Common myeloid progenitor, CD34-positive (primary cell): ENCODE measurements at regions not wholly inside any gene's neighbourhood (a gene's known extent, or its start where the extent isn't known, plus 50 kb on each side); places are given as distances from the start of the nearest gene placed in this dataset.

Experiments
- CTCF ChIA-PET: fragments of 350-600 bp; sonication (Branson Sonifier 250); formaldehyde crosslinking; loops from one replicate; lab custom pipeline; 2021; ENCODE audit warnings: antibody characterized with exemption; lab: Charles Lee
- POLR2A ChIA-PET: fragments of 350-600 bp; sonication (Branson Sonifier 250); formaldehyde crosslinking; loops from one replicate; lab custom pipeline; 2021; ENCODE audit warnings: antibody characterized with exemption; lab: Charles Lee
- DNase-seq, 3 donors: peaks; one replicate each; pipeline versions ENCODE4 v3.0.0 to v3.0.0-alpha.2; 2013
- H3K27ac ChIP-seq, 2 experiments: 1 replicate in 1 of 2; 2 replicates in 1 of 2; pipeline ENCODE4 v1.7.0; 2013; ENCODE audit warnings: inconsistent platforms in 2 of 2, low read length in 2 of 2, mild to moderate bottlenecking in 2 of 2, low read depth in 1 of 2, moderate library complexity in 1 of 2; ENCODE audit not compliant: severe bottlenecking in 2 of 2, insufficient read depth in 1 of 2, poor library complexity in 1 of 2
- H3K27me3 ChIP-seq, 5 experiments: replicated peaks in 2 of 5; 1 replicate in 3 of 5; 2 replicates in 2 of 5; pipeline versions ENCODE4 v1.6.1 to v1.7.0; 2013; ENCODE audit warnings: low read length in 4 of 5, mild to moderate bottlenecking in 2 of 5, moderate library complexity in 2 of 5, inconsistent platforms in 1 of 5; ENCODE audit not compliant: insufficient read depth in 5 of 5, control insufficient read depth in 4 of 5
- H3K36me3 ChIP-seq, 4 experiments: 1 replicate in 2 of 4; 2 replicates in 2 of 4; pipeline versions ENCODE4 v1.6.1 to v1.7.0; 2013; ENCODE audit warnings: low read length in 3 of 4, control low read depth in 1 of 4, mild to moderate bottlenecking in 1 of 4; ENCODE audit not compliant: control insufficient read depth in 4 of 4, insufficient read depth in 4 of 4
- H3K4me1 ChIP-seq, 4 experiments: 1 replicate in 3 of 4; 2 replicates in 1 of 4; pipeline versions ENCODE4 v1.6.1 to v1.7.1; 2013; ENCODE audit warnings: low read length in 3 of 4, mild to moderate bottlenecking in 3 of 4, control low read depth in 1 of 4, inconsistent platforms in 1 of 4, moderate library complexity in 1 of 4; ENCODE audit not compliant: control insufficient read depth in 4 of 4, insufficient read depth in 4 of 4; ENCODE audit errors: control extremely low read depth in 1 of 4
- H3K4me3 ChIP-seq, 7 experiments: 1 replicate in 4 of 7; 2 replicates in 3 of 7; pipeline versions ENCODE4 v1.5.1 to v1.7.0; 2013; ENCODE audit warnings: mild to moderate bottlenecking in 7 of 7, low read length in 6 of 7, moderate library complexity in 6 of 7, inconsistent platforms in 2 of 7, low read depth in 2 of 7, control low read depth in 1 of 7; ENCODE audit not compliant: insufficient read depth in 4 of 7, control insufficient read depth in 1 of 7; ENCODE audit errors: extremely low read depth in 1 of 7
- H3K9me3 ChIP-seq, 5 experiments: 1 replicate in 4 of 5; 2 replicates in 1 of 5; pipeline versions ENCODE4 v1.6.1 to v1.7.1; 2013; ENCODE audit warnings: low read length in 4 of 5, mild to moderate bottlenecking in 2 of 5, inconsistent platforms in 1 of 5, low read depth in 1 of 5, moderate library complexity in 1 of 5; ENCODE audit not compliant: control insufficient read depth in 4 of 5, insufficient read depth in 2 of 5; ENCODE audit errors: control extremely low read depth in 1 of 5
- WGBS: methylation state at CpG from one replicate; pipeline ENCODE4 v1.1.5; 2013; ENCODE audit not compliant: insufficient coverage; 5-methylcytosine and 5-hydroxymethylcytosine counted together

DNA sequence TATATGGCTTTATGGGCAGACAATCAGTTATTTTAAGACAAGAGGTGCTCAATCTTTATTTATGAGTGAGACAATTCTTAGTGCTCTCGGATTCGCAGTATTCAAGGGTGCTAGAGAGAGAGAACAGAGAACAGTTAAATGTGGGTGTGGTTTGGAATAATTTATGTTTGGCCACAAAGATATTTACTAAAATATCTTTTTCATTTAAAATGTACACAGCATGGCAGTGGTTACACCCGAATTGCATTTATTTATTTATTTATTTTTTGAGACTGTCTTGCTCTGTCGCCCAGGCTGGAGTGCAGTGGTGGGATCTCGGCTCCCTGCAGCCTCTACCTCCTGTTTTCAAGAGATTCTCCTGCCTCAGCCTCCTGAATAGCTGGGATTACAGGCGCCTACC lies 109.2 kb downstream of the CDCA7 start:
- Histone ChIP-seq H3K36me3 (no peaks in the 10 kb centered on the region), H3K4me3 (no peak overlapping the region), H3K27me3 (peaks cover 0 to 3% (median 0%) of the 10 kb centered on the region in 5 experiments), H3K9me3 (no peaks in the 10 kb centered on the region), H3K4me1 (peaks cover 0 to 8% (median 5%) of the 10 kb centered on the region in 4 experiments), H3K27ac (no peak overlapping the region)
- ChIA-PET POLR2A (no interaction called here), CTCF (no interaction called here)
- no peak for DNase-seq
- WGBS: 97% methylated on average over 3 of the region's 6 CpGs

DNA sequence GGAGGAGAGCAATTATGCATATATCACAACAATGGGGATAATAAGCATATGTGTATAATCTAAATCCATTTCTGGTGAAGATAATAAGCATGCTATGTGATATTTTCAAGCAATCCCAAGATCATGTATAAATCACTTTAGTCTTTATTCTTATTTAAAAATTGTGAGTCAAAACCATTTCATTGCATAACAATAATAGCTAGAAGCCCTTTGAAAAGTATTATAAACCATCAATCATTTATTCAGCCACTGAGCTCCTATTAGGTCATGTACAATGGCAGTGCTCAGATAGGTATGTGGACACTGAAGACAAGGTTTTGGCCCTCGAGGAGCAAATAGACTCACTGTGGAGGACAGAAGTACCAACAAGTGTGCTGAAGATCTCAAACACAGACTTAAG lies 113.1 kb downstream of the CDCA7 start:
- Histone ChIP-seq H3K4me1 (peaks cover 0 to 6% (median 5%) of the 10 kb centered on the region in 4 experiments), H3K27me3 (no peaks in the 10 kb centered on the region), H3K27ac (no peak overlapping the region), H3K9me3 (peaks cover 0 to 5% (median 0%) of the 10 kb centered on the region in 5 experiments), H3K36me3 (no peaks in the 10 kb centered on the region), H3K4me3 (no peak overlapping the region)
- ChIA-PET CTCF (no interaction called here), POLR2A (no interaction called here)
- no peak for DNase-seq
- 100% methylated on average over 1 of the region's 1 CpG for WGBS

DNA sequence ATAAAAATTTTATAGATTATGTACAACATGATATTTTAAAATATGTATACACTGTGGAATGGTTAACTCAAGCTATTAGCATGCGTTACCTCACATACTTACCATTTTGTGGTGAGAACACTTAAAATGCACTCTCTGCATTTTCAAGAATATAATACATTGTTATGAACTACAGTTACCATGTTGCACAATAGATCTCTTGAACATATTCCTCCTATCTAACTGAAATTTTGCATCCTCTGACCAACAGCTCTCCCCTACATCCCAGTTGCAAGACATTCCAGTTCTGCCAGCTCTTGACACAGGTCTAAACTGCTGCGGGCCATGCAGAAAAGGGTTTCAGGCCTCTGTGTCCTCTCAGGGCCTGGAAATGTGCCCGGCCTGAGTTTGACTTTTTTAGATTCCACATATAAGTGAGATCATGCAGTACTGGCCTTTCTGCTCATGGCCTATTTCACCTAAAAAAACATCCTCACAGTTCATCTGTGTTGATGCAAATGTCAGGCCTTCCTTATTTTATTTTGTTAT lies 113.7 kb downstream of the CDCA7 start:
- Histone ChIP-seq H3K27ac (no peak overlapping the region), H3K27me3 (peaks cover 0 to 2% (median 0%) of the 10 kb centered on the region in 5 experiments), H3K36me3 (no peaks in the 10 kb centered on the region), H3K4me1 (peaks cover 0 to under 1% (median 0%) of the 10 kb centered on the region in 4 experiments), H3K9me3 (peaks cover 0 to 5% (median 0%) of the 10 kb centered on the region in 5 experiments), H3K4me3 (no peak overlapping the region)
- WGBS: 100% methylated on average over 2 of the region's 3 CpGs
- ChIA-PET POLR2A (no interaction called here), CTCF (no interaction called here)
- DNase-seq: no peak

DNA sequence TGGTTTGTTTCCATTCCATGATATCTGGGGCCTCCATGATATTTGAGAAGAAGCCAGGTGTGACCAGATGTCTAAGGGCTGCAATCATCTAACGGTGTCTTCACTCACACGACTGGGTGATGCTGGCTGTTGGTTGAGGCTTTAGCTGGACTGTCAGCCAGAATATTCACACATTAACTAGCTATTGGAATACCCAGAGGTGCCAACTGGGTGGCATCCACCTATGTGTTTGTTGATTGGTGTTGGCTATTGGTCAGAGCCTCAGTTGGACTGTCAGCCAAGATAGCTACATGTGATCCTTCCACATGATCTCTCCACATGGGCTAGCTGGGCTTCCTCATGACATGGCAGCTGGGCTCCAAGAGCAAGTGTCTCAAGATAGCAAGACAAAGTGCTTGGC lies 117.4 kb downstream of the CDCA7 start:
- H3K4me1 ChIP-seq: no peaks in the 10 kb centered on the region
- H3K27ac ChIP-seq: no peak overlapping the region
- ChIA-PET CTCF (no interaction called here), POLR2A (no interaction called here)
- 0% methylated on average over 1 of the region's 2 CpGs for WGBS
- no peaks in the 10 kb centered on the region for H3K36me3 ChIP-seq
- H3K4me3 ChIP-seq: no peak overlapping the region
- H3K27me3 ChIP-seq: peaks cover 0 to 2% (median 0%) of the 10 kb centered on the region in 5 experiments
- DNase-seq: no peak
- peaks cover 0 to 5% (median 0%) of the 10 kb centered on the region in 5 experiments for H3K9me3 ChIP-seq

DNA sequence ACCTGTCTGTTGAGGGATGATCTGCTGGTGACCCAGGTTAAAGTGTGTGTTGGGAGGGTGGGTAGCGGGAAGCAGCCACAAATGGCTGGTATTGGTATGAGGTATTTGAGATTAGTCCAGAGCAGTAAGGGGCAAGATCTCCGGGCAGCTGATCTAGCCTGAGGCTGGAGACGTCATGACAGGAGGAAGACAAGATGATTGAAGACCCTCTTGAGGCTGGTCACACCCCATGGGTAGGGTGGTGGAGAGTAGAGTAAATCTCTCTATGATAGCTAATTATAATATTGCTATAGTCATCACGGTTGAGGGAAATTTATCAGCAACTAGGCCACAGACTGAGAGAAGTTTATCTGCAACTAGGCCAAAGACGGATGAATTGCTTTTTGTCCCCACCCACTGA lies 128.5 kb downstream of the CDCA7 start:
- no peaks in the 10 kb centered on the region for H3K4me1 ChIP-seq
- CTCF ChIA-PET: no interaction called here
- DNase-seq: no peak
- no peaks in the 10 kb centered on the region for H3K36me3 ChIP-seq
- POLR2A ChIA-PET: no interaction called here
- H3K9me3 ChIP-seq: no peaks in the 10 kb centered on the region
- H3K27me3 ChIP-seq: peaks cover 0 to 2% (median 0%) of the 10 kb centered on the region in 5 experiments
- WGBS: no CpG with 5 or more reads among the region's 5 CpGs
- H3K27ac ChIP-seq: no peak overlapping the region
- H3K4me3 ChIP-seq: no peak overlapping the region

DNA sequence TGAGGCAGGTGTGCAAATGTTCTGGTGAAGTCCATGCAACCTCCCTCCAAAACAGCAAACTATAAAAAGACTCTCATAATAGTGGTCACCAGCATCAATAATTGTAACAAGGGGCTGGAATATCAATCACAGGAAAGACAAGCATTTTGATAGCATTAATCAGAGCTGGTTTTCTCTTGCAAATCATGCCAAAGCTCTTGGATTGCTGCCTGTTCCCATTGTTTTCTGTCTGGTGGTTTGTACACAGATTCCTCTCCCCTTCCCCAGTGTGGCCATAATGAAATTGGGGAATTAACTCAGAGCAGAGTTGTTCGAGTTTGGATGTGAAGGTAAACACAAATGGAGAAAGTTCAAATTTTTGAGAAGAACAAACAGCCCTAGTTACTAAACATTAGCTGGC lies 134.2 kb downstream of the CDCA7 start:
- H3K4me3 ChIP-seq: no peak overlapping the region
- no peaks in the 10 kb centered on the region for H3K4me1 ChIP-seq
- no peak overlapping the region for H3K27ac ChIP-seq
- DNase-seq: no peak
- no peaks in the 10 kb centered on the region for H3K36me3 ChIP-seq
- no CpG with 5 or more reads among the region's 1 CpG for WGBS
- POLR2A ChIA-PET: interaction anchor here (0.6 kb wide), 1 partner anchor 102 kb away, joined by 4 read pairs; no protein-coding TSS in a partner anchor
- H3K9me3 ChIP-seq: no peaks in the 10 kb centered on the region
- CTCF ChIA-PET: no interaction called here
- H3K27me3 ChIP-seq: peaks cover 0 to 2% (median 0%) of the 10 kb centered on the region in 5 experiments

DNA sequence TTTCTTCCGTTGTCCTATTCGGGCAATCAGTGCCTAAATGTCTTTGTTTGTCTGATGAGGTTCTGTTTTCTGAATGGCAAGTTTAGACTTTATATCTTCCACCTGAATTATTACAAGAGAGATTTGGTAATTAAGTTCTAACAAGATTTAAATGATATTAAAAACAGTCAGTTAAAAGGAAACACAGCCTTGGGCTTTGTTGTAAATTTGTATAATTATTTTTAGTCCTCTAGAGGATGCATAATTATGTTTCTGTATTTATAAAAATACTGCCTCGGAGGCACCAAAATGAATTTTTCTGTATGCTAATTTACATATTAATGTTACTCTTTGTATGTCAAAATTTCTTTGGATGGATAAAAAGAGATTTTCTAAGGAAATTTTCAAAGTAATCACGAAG lies 136.7 kb downstream of the CDCA7 start:
- Histone ChIP-seq H3K9me3 (no peaks in the 10 kb centered on the region), H3K27me3 (peaks cover 0 to 2% (median 0%) of the 10 kb centered on the region in 5 experiments), H3K36me3 (no peaks in the 10 kb centered on the region), H3K4me3 (no peak overlapping the region), H3K27ac (no peak overlapping the region), H3K4me1 (no peaks in the 10 kb centered on the region)
- WGBS: 100% methylated on average over 1 of the region's 4 CpGs
- DNase-seq: no peak
- ChIA-PET CTCF (no interaction called here), POLR2A (no interaction called here)
